ENCODE measurements at regions not wholly inside any gene's neighbourhood (a gene's known extent, or its start where the extent isn't known, plus 50 kb on each side); places are given as distances from the start of the nearest gene placed in this dataset.
"Not testable (repeated sequence)": the region's sequence is repeated elsewhere in the genome, so short reads cannot be mapped to it uniquely, and the experiment has no call there.

DNA sequence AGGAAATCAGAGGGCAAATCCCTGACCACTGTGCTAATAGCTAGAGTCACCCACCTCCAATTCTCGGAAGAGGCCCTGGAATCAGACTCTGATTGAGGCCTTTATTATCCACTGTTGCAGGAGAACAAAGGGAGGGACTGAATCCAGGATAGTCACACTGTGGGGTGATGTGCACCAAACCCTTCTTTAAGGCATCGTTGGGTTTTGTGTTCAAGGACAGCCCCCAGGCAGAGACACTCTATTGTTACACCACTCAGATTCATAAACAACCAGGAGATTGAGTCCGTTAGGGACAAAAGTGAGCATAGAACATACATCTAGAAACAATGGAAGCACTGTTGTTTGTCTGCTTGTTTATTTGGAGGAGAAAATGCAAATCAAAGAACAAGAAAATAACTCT, 124.6 kb upstream of the TBCA start:
- no peaks in the 10 kb centered on the region for H3K27me3 Mint-ChIP-seq
- no peaks in the 10 kb centered on the region for H3K36me3 Mint-ChIP-seq (ENCODE audit: low read depth)

DNA sequence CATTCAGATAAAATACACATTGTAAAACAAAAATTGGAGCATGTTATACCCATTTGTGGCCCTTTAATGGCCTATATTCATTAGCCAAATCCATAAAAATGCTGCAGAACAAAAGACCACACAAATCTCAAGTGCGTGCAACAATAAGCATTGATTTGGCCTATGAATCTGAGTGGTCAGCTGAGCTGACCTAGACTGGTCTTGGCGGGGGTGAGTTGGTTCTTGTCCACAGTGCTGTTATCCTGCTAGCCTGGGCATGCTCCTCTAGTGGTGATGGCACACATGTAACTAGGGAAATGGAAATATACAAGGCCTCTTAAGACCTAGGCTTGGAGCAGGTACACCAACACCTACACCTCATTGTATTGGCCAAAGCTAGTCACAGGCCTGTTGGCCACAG, 122.2 kb upstream of the TBCA start:
- ChIA-PET POLR2A (no interaction called here), CTCF (no interaction called here)
- Mint-ChIP-seq H3K27ac (no peak overlapping the region), H3K9me3 (no peaks in the 10 kb centered on the region), H3K27me3 (no peaks in the 10 kb centered on the region), H3K4me1 (no peaks in the 10 kb centered on the region), H3K4me3 (no peak overlapping the region), H3K36me3 (ENCODE audit: low read depth) (no peaks in the 10 kb centered on the region)
- no peak for DNase-seq

More for the DNA sequence above, 124.6 kb upstream of the TBCA start:
- Mint-ChIP-seq H3K4me1 (no peaks in the 10 kb centered on the region), H3K4me3 (no peak overlapping the region), H3K9me3 (no peaks in the 10 kb centered on the region), H3K27ac (no peak overlapping the region)
- no peak for DNase-seq
- ChIA-PET POLR2A (no interaction called here), CTCF (no interaction called here)

DNA sequence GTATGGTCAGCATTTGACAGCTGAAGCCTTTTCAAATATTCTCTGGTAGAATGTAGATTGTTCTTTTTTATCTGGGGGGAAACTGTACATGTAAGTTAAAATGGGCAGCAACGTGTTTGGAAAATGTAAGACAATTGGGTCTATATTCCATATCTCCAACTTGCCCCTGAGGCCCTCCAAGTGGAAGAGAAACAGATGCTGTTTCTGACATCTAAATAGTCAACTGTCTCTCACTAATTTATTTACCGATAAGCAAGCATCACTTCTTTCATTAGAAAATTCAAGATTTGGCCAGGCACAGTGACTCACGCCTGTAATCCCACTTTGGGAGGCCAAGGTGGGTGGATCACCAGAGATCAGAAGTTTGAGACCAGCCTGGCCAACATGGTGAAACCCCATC, 120.2 kb upstream of the TBCA start:
- Mint-ChIP-seq H3K27ac (no peak overlapping the region), H3K4me1 (no peaks in the 10 kb centered on the region), H3K9me3 (no peaks in the 10 kb centered on the region), H3K27me3 (no peaks in the 10 kb centered on the region), H3K36me3 (ENCODE audit: low read depth) (no peaks in the 10 kb centered on the region), H3K4me3 (no peak overlapping the region)
- ChIA-PET CTCF (no interaction called here), POLR2A (no interaction called here)
- no peak for DNase-seq

DNA sequence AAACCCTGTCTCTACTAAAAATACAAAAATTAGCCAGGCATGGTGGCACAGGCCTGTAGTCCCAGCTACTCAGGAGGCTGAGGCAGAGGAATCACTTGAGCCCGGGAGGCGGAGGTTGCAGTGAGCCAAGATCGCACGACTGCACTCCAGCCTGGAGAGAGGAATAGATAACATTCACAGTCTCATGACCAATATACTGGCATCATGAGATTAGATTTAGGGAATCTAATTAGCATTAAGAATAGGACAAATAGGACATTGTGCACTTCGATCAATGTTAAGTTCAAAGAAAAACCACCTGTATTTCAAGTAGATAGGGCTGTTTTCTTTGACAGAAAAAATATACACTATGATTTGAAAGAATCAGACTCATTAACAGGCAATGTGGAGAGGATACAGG, 118.0 kb upstream of the TBCA start:
- H3K4me3 Mint-ChIP-seq; DNase-seq; H3K4me1 Mint-ChIP-seq; H3K9me3 Mint-ChIP-seq; POLR2A ChIA-PET; H3K27me3 Mint-ChIP-seq; H3K36me3 Mint-ChIP-seq (ENCODE audit: low read depth); H3K27ac Mint-ChIP-seq: not testable (repeated sequence)
- CTCF ChIA-PET = interaction anchor here (1.1 kb wide), 1 partner anchor 17 kb away, joined by 3 read pairs; no protein-coding TSS in a partner anchor

DNA sequence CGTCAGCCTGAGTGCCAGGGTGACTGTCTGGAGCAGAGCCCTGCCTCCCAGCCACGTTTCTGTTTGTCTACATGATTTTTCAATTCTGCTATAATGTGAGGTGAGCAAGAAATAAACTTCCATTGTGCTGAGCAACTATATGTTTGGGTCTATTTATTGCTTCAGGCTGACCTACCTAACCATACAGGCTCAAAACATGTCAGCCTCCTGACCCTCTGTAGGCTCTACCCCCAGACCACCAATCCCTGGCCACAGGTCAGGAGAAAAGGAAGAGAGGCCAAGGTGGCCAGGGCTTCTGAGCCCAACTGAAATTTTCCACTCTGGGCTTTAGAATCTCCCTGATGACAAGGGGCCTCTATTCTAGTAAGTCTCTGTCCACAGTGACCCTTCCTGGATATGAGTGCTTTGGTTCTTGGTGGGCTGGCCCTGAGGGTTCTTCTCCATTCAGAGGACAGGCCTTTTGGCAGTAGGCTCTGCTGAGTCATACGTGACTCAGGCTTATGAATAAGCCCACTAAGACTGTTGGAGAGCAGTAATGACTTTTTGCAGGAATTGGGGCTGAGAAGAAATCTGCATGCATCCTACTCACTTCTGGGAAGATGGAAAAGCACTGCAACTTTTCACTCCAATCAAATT, 117.2 kb upstream of the TBCA start:
- H3K4me3 Mint-ChIP-seq = no peak overlapping the region
- ChIA-PET CTCF (no interaction called here), POLR2A (no interaction called here)
- H3K27me3 Mint-ChIP-seq = no peaks in the 10 kb centered on the region
- no peak overlapping the region for H3K27ac Mint-ChIP-seq
- H3K9me3 Mint-ChIP-seq = no peaks in the 10 kb centered on the region
- H3K36me3 Mint-ChIP-seq (ENCODE audit: low read depth) = no peaks in the 10 kb centered on the region
- DNase-seq = no peak
- no peaks in the 10 kb centered on the region for H3K4me1 Mint-ChIP-seq

DNA sequence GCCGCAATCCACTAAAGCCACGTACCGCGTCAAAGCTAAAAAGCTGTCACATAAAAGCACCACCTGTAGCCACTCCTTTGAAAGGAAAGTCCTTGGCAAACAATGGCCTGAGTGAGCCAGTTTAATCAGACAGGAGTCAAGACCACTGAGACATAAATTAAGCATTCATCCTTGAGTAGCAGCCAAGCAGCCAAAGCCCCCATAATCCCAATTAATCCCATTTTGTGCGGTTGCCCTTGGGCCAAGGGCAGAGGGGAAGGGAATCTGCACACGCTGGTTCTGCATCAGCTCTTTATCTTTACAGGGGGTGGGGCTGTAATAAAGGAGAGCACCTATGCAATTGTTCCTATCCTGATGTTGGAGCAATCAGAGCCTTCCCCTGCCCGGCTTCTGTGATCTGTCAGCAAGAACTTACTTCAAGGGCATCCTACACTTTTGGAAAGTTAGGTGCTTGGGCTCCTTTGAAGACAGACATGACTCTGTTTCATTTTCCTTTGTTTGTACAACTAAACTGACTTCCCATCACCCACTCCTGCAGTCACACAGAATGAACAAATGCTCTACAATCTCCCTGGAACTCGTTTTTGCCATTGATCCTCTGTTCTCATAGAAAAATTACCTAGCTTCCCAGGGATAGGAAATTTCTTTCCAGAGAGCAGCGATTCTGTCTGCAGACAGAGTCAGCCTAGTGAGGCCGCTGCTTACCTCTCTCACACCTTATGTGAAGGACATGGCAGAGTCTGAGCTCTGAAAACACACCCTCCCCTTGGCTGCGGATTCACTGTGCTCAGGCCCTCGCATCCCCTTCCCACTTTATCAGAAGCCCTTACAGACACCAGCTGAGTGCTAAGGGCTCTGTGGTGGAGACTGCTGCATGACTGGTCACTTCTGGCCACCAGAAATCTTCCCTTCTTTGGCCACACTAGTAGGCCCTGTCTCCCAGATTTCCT, 116.2 kb upstream of the TBCA start:
- no peak overlapping the region for H3K27ac Mint-ChIP-seq
- ChIA-PET CTCF (no interaction called here), POLR2A (no interaction called here)
- H3K36me3 Mint-ChIP-seq (ENCODE audit: low read depth) = no peaks in the 10 kb centered on the region
- no peaks in the 10 kb centered on the region for H3K4me1 Mint-ChIP-seq
- H3K9me3 Mint-ChIP-seq = no peaks in the 10 kb centered on the region
- peaks cover 5% of the 10 kb centered on the region for H3K27me3 Mint-ChIP-seq
- no peak for DNase-seq
- H3K4me3 Mint-ChIP-seq = no peak overlapping the region

DNA sequence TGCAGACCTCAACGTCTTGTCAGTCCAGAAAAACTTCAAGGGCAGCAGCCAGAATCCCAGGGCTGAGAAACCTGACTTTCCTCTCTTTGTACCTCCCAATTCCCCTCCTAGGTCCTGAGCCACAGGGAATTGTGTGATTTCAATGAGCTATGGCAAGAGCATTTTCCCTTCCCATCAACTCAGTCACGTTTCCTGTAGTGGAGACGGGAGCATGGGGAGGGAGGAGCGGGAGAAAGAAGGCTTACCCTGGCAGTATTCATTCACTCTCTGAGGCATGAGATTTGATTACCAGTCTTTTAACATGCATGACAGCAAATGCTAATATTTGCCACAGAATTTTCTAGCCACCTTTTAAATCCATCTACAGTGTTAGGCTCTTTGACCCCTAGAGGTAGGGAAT, 109.4 kb upstream of the TBCA start:
- Mint-ChIP-seq H3K9me3 (no peaks in the 10 kb centered on the region), H3K27me3 (peaks cover 19% of the 10 kb centered on the region), H3K36me3 (ENCODE audit: low read depth) (no peaks in the 10 kb centered on the region), H3K27ac (no peak overlapping the region), H3K4me3 (no peak overlapping the region), H3K4me1 (peaks cover 8% of the 10 kb centered on the region)
- no peak for DNase-seq
- ChIA-PET CTCF (no interaction called here), POLR2A (no interaction called here)

DNA sequence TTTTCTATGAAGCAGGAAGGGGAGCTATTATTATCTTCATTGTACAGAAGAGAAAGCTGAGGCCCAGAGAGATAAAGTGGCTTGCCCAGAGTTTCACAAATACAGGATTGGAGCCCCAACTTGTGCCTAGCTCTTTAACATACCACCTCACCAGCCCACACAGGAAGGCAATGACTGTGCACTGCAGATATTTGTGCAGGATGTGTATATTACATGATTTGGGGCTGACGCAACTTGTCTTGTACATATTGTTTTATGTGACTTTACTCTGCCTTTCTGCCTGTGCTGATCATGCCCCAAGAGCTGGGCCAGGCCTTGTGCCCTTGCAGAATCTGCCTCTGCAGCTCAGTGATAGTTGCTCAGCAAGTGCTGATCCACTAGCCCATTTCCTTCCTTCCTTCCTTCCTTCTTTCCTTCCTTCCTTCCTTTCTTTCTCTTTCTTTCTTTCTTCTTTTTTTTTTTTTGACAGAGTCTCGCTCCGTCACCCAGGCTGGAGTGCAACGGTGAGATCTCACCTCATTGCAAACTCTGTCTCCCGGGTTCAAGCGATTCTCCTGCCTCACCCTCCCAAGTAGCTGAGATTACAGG, 106.6 kb upstream of the TBCA start:
- no peak for DNase-seq
- ChIA-PET CTCF (interaction anchor here (0.5 kb wide), 1 partner anchor 78 kb away, joined by 3 read pairs; no protein-coding TSS in a partner anchor), POLR2A (no interaction called here)
- Mint-ChIP-seq H3K9me3 (no peaks in the 10 kb centered on the region), H3K27ac (no peak overlapping the region), H3K4me3 (no peak overlapping the region), H3K4me1 (peaks cover 8% of the 10 kb centered on the region), H3K36me3 (ENCODE audit: low read depth) (no peaks in the 10 kb centered on the region), H3K27me3 (peaks cover 17% of the 10 kb centered on the region)

DNA sequence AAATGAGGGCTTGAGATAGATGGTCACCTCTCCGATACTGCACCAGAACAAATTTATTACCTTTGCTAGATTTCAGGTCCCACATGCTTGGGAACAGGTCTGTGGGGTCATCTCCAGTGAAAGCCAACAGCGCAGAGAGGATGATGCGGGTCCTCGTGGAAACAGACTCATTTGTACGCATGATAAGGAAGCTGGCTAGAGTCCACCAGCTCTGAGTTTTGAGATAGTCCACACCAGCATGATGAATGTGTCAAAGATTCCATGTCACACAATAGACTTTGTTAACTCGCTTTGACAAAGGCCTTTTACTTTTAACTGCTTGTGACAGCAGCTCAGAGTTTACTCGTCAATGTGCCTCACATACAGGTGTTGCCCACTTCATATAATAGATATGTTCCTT, 105.4 kb upstream of the TBCA start:
- H3K9me3 Mint-ChIP-seq = no peaks in the 10 kb centered on the region
- no peak overlapping the region for H3K27ac Mint-ChIP-seq
- H3K36me3 Mint-ChIP-seq (ENCODE audit: low read depth) = no peaks in the 10 kb centered on the region
- POLR2A ChIA-PET = no interaction called here
- no peak for DNase-seq
- H3K4me1 Mint-ChIP-seq = peaks cover 8% of the 10 kb centered on the region
- H3K27me3 Mint-ChIP-seq = peaks cover 9% of the 10 kb centered on the region
- H3K4me3 Mint-ChIP-seq = no peak overlapping the region
- CTCF ChIA-PET = interaction anchor here (0.6 kb wide), 3 partner anchors 458 to 932 kb away, joined by 3 read pairs; no protein-coding TSS in a partner anchor

DNA sequence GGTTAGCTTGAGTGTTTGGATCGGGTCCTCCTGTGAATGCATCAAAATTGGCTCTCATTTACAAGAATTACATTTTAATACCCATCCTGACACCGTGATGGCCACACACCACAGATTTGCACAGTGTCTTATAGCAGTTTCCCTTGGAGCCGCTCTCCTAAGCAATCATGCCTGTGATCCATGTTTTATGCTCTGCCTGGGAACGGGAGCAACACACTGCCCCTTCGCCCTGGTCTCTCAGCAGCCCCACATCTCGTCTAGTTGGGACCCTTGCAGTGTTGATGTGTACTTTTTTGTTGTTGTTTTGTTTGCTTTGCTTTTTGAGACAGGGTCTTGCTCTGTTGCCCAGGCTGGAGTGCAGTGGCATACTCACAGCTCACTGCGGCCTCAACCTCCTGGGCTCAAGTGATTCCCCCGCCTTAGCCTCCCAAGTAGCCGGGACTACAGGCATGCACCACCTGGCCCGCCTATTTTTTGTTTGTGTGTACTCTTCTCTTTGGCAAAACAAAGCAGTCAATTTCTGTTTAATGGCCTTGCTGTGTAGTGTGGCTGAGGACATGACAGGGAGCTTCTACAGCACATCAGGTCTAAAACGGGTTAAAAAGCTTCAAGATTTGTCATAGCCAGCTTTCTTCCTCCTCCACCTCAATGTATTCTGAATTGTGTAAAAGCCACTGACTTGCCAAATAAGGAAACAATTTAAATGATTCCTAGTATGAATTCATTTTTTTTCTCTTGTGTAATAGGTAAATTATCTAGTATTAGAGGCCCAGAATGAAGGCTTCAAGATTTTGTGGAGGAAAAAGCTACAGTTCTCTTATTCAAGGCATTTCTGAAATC, 101.6 kb upstream of the TBCA start:
- ChIA-PET CTCF (interaction anchor here (0.9 to 1.2 kb wide), 3 partner anchors 15 to 17 kb away, joined by 3 read pairs; no protein-coding TSS in a partner anchor), POLR2A (no interaction called here)
- no peaks in the 10 kb centered on the region for H3K9me3 Mint-ChIP-seq
- no peak overlapping the region for H3K27ac Mint-ChIP-seq
- peaks cover 2% of the 10 kb centered on the region for H3K4me1 Mint-ChIP-seq
- H3K36me3 Mint-ChIP-seq (ENCODE audit: low read depth) = no peaks in the 10 kb centered on the region
- H3K4me3 Mint-ChIP-seq = no peak overlapping the region
- no peak for DNase-seq
- H3K27me3 Mint-ChIP-seq = no peaks in the 10 kb centered on the region

DNA sequence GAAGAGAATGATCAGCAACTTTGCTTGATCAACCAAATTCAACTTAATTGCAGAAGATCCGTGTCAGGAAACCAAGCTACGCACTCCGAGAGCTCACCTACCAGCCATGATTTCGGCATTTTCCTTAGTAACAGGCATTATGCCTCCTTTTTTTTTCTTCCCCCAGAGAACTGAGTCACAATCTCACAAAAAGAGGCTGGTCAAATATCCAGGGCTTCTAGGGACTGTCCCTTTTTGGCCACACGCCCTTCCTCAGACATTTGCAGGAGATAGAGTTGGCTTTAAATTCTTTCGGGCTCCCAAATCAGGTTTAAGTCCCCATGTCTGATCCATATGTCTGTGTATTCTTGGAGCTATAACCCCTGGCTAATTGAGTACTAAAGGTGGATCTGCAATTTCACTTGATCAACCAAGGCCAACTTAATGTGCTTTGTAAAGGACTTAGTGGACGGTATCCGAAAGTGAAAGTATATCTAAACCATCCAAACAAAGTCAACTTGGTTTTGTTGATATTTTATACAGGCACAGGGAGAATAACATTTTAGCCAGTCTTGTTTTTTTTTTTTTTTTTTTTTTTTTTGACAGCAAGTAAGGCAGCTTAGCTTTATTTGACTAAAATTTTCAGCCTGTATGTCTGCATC, 100.8 kb upstream of the TBCA start:
- CTCF ChIA-PET = interaction anchor here (1.2 kb wide), 1 partner anchor 18 kb away, joined by 3 read pairs; no protein-coding TSS in a partner anchor
- no peak overlapping the region for H3K4me3 Mint-ChIP-seq
- no peaks in the 10 kb centered on the region for H3K4me1 Mint-ChIP-seq
- no peak for DNase-seq
- no peaks in the 10 kb centered on the region for H3K9me3 Mint-ChIP-seq
- POLR2A ChIA-PET = no interaction called here
- H3K36me3 Mint-ChIP-seq (ENCODE audit: low read depth) = no peaks in the 10 kb centered on the region
- no peaks in the 10 kb centered on the region for H3K27me3 Mint-ChIP-seq
- no peak overlapping the region for H3K27ac Mint-ChIP-seq

DNA sequence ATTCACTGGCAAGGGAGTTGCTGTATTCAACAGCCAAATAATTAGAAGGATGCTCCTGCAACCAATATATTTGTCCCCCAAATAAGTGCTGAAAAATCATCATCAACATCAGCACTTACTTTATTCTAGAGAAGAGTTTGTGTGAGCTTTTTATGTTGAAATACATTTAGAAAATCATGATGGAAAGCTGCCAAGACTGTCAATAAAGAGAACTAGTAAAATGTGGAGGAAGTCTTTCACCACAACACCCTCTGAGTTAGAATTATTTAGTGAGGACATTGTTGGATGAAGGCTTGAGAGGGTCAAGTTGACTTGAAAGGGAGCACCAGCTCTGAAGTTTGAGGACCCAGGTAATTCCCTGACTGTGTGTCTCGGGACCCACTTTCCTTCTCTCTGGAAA, 100.2 kb upstream of the TBCA start:
- no peaks in the 10 kb centered on the region for H3K36me3 Mint-ChIP-seq (ENCODE audit: low read depth)
- POLR2A ChIA-PET = no interaction called here
- H3K27ac Mint-ChIP-seq = no peak overlapping the region
- CTCF ChIA-PET = interaction anchor here (1.2 kb wide), 1 partner anchor 18 kb away, joined by 3 read pairs; no protein-coding TSS in a partner anchor
- H3K27me3 Mint-ChIP-seq = no peaks in the 10 kb centered on the region
- no peaks in the 10 kb centered on the region for H3K9me3 Mint-ChIP-seq
- no peaks in the 10 kb centered on the region for H3K4me1 Mint-ChIP-seq
- H3K4me3 Mint-ChIP-seq = no peak overlapping the region
- DNase-seq = no peak

All from activated CD4-positive, alpha-beta T cell treated with anti-CD3 and anti-CD28 coated beads, Interleukin-2, amount 10 ng/mL, durations not matched to agents 7 days and 5 days (primary cell).